ENCODE measurements at regions not wholly inside any gene's neighbourhood (a gene's known extent, or its start where the extent isn't known, plus 50 kb on each side); places are given as distances from the start of the nearest gene placed in this dataset.

DNA sequence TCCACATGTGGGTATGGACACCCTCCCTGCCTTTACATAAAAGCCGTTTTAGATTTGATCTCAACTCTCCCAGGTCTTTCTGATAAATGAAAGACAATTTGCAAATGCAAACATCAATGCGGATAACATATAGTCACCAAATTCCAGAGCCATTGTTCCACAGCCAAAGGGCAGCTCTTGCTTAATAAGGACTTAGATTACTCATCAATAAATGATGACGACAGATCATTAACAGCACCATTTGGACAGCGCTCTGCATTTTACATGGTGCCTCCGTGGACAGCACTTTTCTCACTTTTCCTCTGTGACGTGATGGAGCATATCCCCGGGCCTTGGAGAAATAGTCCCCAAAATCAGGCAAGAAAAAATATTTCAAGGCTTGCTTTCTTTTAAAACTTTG is 370.3 kb upstream of the CELF2 start:
- Mint-ChIP-seq H3K36me3 (ENCODE audit: low read depth) (no peaks in the 10 kb centered on the region), H3K27ac (no peak overlapping the region), H3K27me3 (no peaks in the 10 kb centered on the region), H3K4me1 (ENCODE audit: low read depth) (no peaks in the 10 kb centered on the region), H3K4me3 (no peak overlapping the region), H3K9me3 (peaks cover 21% of the 10 kb centered on the region)
- intact Hi-C loops (cut with micrococcal nuclease): no loop called here

DNA sequence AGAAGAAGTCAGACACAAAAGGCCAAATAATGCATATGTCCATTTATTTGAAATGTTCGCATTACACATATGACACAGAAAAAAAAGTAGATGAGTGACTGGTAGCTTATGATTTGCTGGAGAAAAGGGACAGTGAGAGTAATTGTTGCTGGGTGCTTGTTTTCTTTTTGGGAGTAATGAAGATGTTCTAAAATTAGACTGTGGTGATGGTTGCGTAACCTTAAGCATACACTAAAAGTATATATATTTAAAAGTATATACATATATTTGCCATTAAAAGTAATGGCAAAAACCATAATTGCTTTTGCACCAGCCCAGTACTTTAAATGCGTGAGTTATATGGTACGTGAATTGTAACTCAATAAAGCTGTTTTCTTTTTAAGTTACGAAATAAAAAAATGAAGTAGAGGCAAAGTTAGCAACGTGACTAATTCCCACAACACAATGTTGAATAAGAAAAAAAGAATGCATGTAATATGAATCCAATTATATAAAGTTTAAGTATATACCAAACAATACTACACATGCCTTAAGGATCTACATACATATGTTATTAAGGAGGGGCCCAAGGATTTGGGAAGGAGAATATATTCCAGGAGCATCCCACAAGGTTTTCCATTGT is 360.4 kb upstream of the CELF2 start:
- Mint-ChIP-seq H3K27me3 (no peaks in the 10 kb centered on the region), H3K27ac (no peak overlapping the region), H3K4me1 (ENCODE audit: low read depth) (peaks cover 30% of the 10 kb centered on the region), H3K4me3 (no peak overlapping the region), H3K36me3 (ENCODE audit: low read depth) (no peaks in the 10 kb centered on the region), H3K9me3 (peaks cover 9% of the 10 kb centered on the region)
- intact Hi-C loops (cut with micrococcal nuclease): no loop called here

DNA sequence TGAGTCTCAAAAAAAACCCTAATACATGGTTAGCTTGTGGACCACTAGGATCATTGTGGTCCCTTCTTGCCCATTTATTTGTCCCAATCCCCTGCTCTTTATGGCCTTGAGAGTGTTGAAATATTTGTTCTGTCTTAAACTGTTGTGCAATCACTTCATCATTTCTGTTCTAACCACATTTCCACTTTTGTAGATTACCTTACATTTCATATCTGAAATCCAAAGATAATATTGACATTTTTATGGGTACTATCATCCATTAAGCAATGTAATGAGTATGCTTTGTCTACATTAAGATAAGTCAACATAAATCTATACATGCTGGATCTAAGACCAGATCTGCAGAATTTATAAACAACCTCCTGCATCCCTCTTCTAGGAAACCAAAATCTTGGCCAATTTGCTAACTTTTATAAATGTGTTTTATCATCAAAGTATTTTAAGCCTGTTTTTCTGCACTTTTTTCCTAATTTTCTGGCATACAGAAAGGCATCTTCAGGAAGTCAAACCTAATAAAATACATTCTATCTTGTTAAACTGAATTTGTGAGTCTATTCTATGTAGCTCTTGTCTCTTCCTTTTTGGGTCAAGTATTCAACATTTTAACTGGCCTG is 359.4 kb upstream of the CELF2 start:
- no peak overlapping the region for H3K4me3 Mint-ChIP-seq
- no peaks in the 10 kb centered on the region for H3K27me3 Mint-ChIP-seq
- no peak overlapping the region for H3K27ac Mint-ChIP-seq
- intact Hi-C loops (cut with micrococcal nuclease): no loop called here
- peaks cover 9% of the 10 kb centered on the region for H3K9me3 Mint-ChIP-seq
- H3K4me1 Mint-ChIP-seq (ENCODE audit: low read depth): peaks cover 40% of the 10 kb centered on the region
- H3K36me3 Mint-ChIP-seq (ENCODE audit: low read depth): no peaks in the 10 kb centered on the region

DNA sequence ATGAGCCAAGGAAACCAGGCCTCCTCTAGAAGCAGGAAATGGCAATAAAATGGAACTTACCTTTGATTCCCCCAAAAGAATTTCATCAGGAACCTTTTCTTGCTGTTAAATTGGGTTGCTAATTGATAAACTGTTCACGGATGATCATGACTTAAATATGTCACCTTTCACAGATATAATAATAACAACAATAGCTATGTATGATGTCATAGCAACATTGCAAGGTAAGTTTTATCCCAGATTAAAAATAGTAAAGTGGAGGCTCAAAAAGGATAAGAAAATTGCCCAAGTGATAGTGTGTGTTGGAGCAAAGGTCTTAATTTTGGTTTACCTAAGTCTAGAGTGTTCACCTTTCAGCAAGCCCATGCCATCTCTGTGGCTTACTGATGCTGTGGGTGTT is 357.6 kb upstream of the CELF2 start:
- Mint-ChIP-seq H3K27ac (no peak overlapping the region), H3K4me1 (ENCODE audit: low read depth) (peaks cover 54% of the 10 kb centered on the region)
- intact Hi-C loops (cut with micrococcal nuclease): no loop called here

DNA sequence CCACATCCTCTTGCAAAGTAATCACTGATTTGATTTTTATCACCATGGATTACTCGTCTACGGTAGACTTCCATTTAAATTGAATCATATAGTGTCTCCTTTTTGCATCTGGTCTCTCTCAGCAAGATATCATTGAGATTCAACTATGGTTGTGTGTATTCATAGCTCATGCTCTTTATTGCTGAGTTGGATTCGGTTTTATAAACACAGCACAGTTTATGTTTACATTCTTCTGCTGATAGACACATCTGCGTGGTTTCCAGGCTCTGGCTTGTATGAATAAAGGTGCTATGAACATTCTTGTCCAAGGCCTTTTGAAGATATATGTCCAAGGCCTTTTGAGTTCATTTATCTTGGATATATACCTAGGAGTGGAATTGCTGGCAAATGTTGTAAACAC is 356.5 kb upstream of the CELF2 start:
- no peak overlapping the region for H3K4me3 Mint-ChIP-seq
- H3K9me3 Mint-ChIP-seq: peaks cover 9% of the 10 kb centered on the region
- H3K27ac Mint-ChIP-seq: no peak overlapping the region
- H3K36me3 Mint-ChIP-seq (ENCODE audit: low read depth): no peaks in the 10 kb centered on the region
- peaks cover 54% of the 10 kb centered on the region for H3K4me1 Mint-ChIP-seq (ENCODE audit: low read depth)
- intact Hi-C loops (cut with micrococcal nuclease): no loop called here
- H3K27me3 Mint-ChIP-seq: no peaks in the 10 kb centered on the region

More for the DNA sequence above, 357.6 kb upstream of the CELF2 start:
- no peaks in the 10 kb centered on the region for H3K36me3 Mint-ChIP-seq (ENCODE audit: low read depth)
- H3K27me3 Mint-ChIP-seq: no peaks in the 10 kb centered on the region
- H3K9me3 Mint-ChIP-seq: peaks cover 9% of the 10 kb centered on the region
- H3K4me3 Mint-ChIP-seq: no peak overlapping the region

DNA sequence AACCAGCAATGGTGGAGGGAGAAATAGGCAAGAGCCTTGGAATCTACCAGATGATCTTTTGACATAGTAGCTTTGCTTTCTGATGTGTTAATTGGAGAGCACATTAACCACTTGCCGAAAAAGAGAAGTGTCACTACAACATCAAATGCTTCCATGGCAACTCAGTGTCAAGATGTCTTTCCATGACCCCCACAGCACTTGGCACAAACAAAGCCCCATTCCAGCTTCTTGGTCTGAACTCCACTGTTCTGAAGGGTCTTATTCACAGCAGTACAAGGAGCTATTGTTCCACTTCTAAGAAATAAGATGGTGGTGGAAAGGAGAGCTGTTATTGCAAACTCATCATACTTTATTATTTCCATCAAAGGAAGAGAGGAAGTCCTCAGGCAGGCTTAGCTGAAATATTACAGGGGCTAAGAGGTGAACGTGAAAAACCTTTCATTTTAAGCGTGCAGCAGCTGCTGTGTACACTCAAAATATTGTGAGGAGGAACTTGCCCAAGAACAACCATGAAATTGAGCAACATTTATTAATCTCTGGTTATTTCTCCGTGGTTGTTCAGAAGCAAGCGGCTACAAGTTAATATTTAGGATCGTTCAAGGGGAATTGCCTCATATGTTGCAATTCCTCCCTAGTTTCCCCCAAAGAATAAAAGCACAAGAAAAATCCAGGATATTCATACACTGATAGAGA is 354.8 kb upstream of the CELF2 start:
- intact Hi-C loops (cut with micrococcal nuclease): no loop called here
- Mint-ChIP-seq H3K36me3 (ENCODE audit: low read depth) (no peaks in the 10 kb centered on the region), H3K4me3 (peak overlapping the region; percentile 13), H3K27me3 (no peaks in the 10 kb centered on the region), H3K4me1 (ENCODE audit: low read depth) (peaks cover 43% of the 10 kb centered on the region), H3K27ac (no peak overlapping the region), H3K9me3 (peaks cover 9% of the 10 kb centered on the region)

DNA sequence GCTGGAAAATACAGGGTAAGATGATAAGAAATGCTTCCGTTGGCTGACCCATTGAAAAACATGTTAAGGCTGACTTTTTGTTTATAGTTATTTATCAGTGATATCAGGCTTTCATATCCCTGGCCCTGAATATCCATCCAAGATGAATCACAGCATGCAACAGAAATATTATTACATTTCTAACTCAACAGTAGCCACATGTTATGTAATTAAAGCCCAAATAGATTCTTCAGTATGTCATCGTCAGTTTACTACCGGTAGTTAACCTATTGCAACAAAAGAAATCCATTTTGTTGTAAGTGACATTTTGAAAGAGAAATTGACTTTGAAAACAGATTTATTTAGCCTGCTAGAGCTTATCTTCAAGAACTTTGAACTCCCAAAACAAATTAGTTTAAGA is 354.1 kb upstream of the CELF2 start:
- no peaks in the 10 kb centered on the region for H3K27me3 Mint-ChIP-seq
- H3K27ac Mint-ChIP-seq: no peak overlapping the region
- H3K9me3 Mint-ChIP-seq: peaks cover 9% of the 10 kb centered on the region
- intact Hi-C loops (cut with micrococcal nuclease): no loop called here
- H3K4me3 Mint-ChIP-seq: no peak overlapping the region
- no peaks in the 10 kb centered on the region for H3K36me3 Mint-ChIP-seq (ENCODE audit: low read depth)
- H3K4me1 Mint-ChIP-seq (ENCODE audit: low read depth): peaks cover 35% of the 10 kb centered on the region

DNA sequence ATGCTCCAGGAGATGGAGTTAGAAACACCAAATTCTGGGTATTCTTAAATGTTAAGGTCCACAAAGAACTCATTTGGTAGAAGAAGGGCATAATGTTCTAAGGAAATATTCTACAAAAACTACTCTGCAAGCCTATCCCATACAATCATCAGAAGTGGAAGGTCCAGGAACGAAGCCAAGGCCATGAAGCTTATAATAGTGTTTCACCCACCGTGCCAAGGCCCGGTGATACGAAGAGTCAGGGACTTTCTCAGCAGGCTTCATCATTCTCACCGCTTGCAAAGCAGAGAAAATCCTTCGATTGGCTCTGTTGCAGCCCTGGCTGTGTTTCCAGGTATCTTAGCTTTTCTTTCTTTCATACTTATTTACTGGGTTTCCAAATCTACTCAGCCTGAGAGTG is 351.9 kb upstream of the CELF2 start:
- Mint-ChIP-seq H3K9me3 (no peaks in the 10 kb centered on the region), H3K27me3 (no peaks in the 10 kb centered on the region), H3K4me3 (no peak overlapping the region), H3K36me3 (ENCODE audit: low read depth) (no peaks in the 10 kb centered on the region), H3K27ac (no peak overlapping the region), H3K4me1 (ENCODE audit: low read depth) (peaks cover 34% of the 10 kb centered on the region)
- intact Hi-C loops (cut with micrococcal nuclease): no loop called here

DNA sequence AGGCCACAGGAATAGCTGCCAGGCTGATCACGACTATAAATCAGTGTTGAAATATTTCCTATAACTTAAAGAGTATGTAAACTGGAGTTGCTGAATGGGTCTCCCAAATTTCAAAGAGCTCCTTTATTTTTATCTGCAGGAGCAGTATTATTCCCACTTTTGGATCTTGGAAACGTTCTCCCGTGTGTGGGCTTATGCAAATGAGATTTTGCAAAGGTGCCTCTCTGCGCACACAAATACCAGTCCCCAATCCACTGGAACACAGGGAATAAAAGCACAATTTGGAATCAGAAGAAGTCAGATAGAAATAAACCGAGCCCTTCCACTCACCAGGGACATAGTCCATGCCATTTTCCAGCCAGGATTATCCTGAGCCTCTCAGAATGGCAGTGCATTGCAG is 350.2 kb upstream of the CELF2 start:
- H3K27me3 Mint-ChIP-seq: no peaks in the 10 kb centered on the region
- intact Hi-C loops (cut with micrococcal nuclease): no loop called here
- H3K36me3 Mint-ChIP-seq (ENCODE audit: low read depth): no peaks in the 10 kb centered on the region
- H3K4me1 Mint-ChIP-seq (ENCODE audit: low read depth): peaks cover 23% of the 10 kb centered on the region
- no peak overlapping the region for H3K27ac Mint-ChIP-seq
- no peaks in the 10 kb centered on the region for H3K9me3 Mint-ChIP-seq
- no peak overlapping the region for H3K4me3 Mint-ChIP-seq

DNA sequence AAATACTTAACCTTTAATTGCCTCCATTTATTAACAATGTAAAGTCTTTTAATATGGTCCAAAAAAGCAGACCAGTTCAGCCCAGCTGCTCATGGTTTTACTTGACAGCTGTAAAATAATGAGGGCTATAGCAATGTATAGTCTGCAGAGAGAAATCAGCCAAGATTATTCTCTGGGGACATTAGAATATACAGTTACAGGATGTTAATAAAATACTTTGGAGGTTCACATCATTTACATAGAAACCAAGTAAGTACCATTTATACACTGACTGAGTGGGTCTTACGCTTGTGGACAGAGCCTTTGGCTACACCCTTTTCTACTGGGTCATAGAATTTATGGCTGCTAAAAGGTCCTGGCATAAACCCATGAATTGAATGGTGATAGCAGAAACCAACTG is 340.7 kb upstream of the CELF2 start:
- Mint-ChIP-seq H3K27ac (no peak overlapping the region), H3K27me3 (no peaks in the 10 kb centered on the region), H3K4me3 (no peak overlapping the region), H3K4me1 (ENCODE audit: low read depth) (no peaks in the 10 kb centered on the region), H3K9me3 (peaks cover 9% of the 10 kb centered on the region), H3K36me3 (ENCODE audit: low read depth) (no peaks in the 10 kb centered on the region)
- intact Hi-C loops (cut with micrococcal nuclease): no loop called here

DNA sequence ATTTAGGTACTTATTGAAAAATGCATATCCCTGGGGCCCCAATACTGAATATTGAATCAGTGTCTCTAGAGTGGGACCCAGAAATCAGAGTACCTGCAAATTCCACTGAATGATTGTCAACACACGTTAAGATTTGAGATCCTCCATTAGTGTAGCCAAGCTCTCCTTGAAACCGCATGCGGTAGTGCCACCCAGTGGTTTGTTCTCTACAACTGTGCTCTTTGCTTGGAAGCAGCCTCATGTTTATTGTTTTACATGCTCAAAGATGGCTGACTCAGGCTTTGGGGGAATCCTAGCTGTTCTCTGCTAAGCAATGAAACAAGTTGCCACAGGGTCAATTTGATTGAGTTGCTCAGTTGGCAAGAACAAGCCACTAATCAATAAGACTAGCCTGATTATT is 340.2 kb upstream of the CELF2 start:
- Mint-ChIP-seq H3K27me3 (no peaks in the 10 kb centered on the region), H3K9me3 (peaks cover 9% of the 10 kb centered on the region), H3K27ac (no peak overlapping the region), H3K4me3 (no peak overlapping the region), H3K36me3 (ENCODE audit: low read depth) (no peaks in the 10 kb centered on the region), H3K4me1 (ENCODE audit: low read depth) (no peaks in the 10 kb centered on the region)
- intact Hi-C loops (cut with micrococcal nuclease): no loop called here

DNA sequence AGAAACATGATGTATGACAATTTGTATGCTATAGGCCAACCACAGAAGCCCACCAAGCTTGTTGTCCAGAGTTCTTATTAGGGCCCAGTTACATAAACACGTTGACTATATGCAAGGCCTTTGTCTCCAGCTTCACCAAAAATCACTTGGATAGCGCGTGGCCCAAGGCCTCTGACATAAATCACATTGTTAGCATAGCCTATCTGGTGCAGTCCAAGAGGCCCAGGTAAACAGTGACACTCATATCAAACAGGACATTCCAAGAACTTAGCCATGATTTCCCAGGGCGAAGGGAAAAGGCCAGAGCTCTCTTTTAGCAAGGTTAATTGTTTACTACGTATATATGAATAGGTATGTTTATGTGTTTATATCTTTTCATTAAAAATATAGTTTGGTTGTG is 337.2 kb upstream of the CELF2 start:
- Mint-ChIP-seq H3K4me3 (no peak overlapping the region), H3K36me3 (ENCODE audit: low read depth) (no peaks in the 10 kb centered on the region), H3K9me3 (peaks cover 6% of the 10 kb centered on the region), H3K27ac (no peak overlapping the region), H3K4me1 (ENCODE audit: low read depth) (no peaks in the 10 kb centered on the region), H3K27me3 (no peaks in the 10 kb centered on the region)
- intact Hi-C loops (cut with micrococcal nuclease): loop anchor here (10.0 kb wide), 1 partner anchor 1076 kb away; no protein-coding TSS in a partner anchor

DNA sequence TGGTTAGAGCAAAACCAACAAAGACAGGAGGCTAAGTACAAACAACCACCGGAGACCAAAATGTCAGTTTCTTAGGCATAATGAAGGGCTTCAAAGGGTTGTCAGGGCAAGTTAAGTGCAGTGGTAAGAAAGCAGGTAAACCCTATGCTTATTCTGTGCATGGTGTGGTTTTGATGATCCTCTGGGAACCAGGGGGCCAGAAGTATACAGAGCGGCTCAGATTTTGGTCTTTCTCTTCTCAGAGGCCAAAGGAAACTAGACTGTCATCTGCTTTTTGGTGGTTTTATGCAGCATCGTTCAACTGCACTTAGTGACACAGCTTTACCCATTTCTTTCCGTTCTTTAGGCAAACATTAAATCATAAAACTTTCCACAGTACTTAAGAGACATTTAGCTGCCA is 332.7 kb upstream of the CELF2 start:
- H3K4me1 Mint-ChIP-seq (ENCODE audit: low read depth): no peaks in the 10 kb centered on the region
- peaks cover 8% of the 10 kb centered on the region for H3K9me3 Mint-ChIP-seq
- H3K27ac Mint-ChIP-seq: no peak overlapping the region
- no peak overlapping the region for H3K4me3 Mint-ChIP-seq
- intact Hi-C loops (cut with micrococcal nuclease): loop anchor here (10.0 kb wide), 1 partner anchor 1080 kb away; no protein-coding TSS in a partner anchor
- peaks cover 2% of the 10 kb centered on the region for H3K27me3 Mint-ChIP-seq
- H3K36me3 Mint-ChIP-seq (ENCODE audit: low read depth): no peaks in the 10 kb centered on the region

DNA sequence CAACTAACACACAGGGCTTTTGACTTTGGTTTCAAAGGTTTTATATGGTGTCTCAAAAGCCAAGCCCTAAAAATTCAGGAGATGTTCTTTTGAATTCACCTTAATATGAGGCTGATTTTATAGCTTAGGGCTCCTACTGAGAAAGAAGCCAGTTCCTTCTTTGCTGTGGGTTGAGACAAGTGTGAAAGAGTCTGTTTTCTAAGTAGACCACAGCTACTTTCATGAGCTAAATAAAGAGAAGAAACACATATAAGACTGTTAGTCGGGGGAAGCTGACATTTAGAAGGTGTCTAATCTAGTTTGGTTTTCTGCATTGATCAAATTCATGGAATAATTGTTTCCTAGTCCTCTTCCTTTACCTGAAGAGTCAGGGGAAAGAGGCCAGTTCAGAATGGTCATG is 332.1 kb upstream of the CELF2 start:
- H3K27ac Mint-ChIP-seq: no peak overlapping the region

More for the DNA sequence above, 332.1 kb upstream of the CELF2 start:
- Mint-ChIP-seq H3K27me3 (peaks cover 2% of the 10 kb centered on the region), H3K4me3 (no peak overlapping the region), H3K4me1 (ENCODE audit: low read depth) (no peaks in the 10 kb centered on the region), H3K36me3 (ENCODE audit: low read depth) (no peaks in the 10 kb centered on the region), H3K9me3 (peaks cover 8% of the 10 kb centered on the region)
- intact Hi-C loops (cut with micrococcal nuclease): loop anchor here (10.0 kb wide), 1 partner anchor 1081 kb away; no protein-coding TSS in a partner anchor

All from dendritic cell treated with granulocyte-macrophage colony-stimulating factor and Interleukin-4, amounts not matched to agents 40 ng/mL and 50 ng/mL, for 4 days (primary cell).